Astrocyte of the cerebellum (primary cell): ENCODE measurements at regions not wholly inside any gene's neighbourhood (a gene's known extent, or its start where the extent isn't known, plus 50 kb on each side); places are given as distances from the start of the nearest gene placed in this dataset.
A peak's percentile ranks its signal among the peaks of the same experiment; 100 is the strongest.

Experiments used
- DNase-seq: peaks from one replicate; pipeline ENCODE4 v3.0.0-alpha.2; 2011; ENCODE audit warnings: low read depth
- H3K4me3 ChIP-seq: 2 replicates; pipeline ENCODE4 v1.5.1; 2011; ENCODE audit warnings: mild to moderate bottlenecking, low read depth, low read length, moderate library complexity
- CTCF ChIP-seq: IDR thresholded peaks from 2 replicates; pipeline ENCODE4 v1.5.1; 2012; ENCODE audit warnings: low read length, low read depth, moderate library complexity, mild to moderate bottlenecking; ENCODE audit errors: missing control alignments
- in situ Hi-C: cut with HindIII; loops from 2 replicates; pipeline ENCODE4 v1.10.0; 2017; ENCODE audit warnings: low sequenced_read_pairs

- no peak for TF ChIP-seq CTCF
- in situ Hi-C loops, result loop anchor here (5.0 kb wide), 1 partner anchor 106 kb away; no protein-coding TSS in a partner anchor
- DNase-seq, result no peak
- H3K4me3 ChIP-seq, result no peak overlapping the region
These were observed 234.6 kb upstream of the JUN start for GRCh38 chr1:59018446-59018845.

GRCh38 chr1:59018860-59019259, 235.0 kb upstream of the JUN start:
- in situ Hi-C loops, result loop anchor here (5.0 kb wide), 1 partner anchor 107 kb away; no protein-coding TSS in a partner anchor
- TF ChIP-seq CTCF, result no peak
- no peak overlapping the region for H3K4me3 ChIP-seq
- no peak for DNase-seq

- in situ Hi-C loops, result no loop called here
- DNase-seq, result peak; percentile 59
These were observed 236.5 kb upstream of the JUN start for GRCh38 chr1:59020151-59020997.

DNA sequence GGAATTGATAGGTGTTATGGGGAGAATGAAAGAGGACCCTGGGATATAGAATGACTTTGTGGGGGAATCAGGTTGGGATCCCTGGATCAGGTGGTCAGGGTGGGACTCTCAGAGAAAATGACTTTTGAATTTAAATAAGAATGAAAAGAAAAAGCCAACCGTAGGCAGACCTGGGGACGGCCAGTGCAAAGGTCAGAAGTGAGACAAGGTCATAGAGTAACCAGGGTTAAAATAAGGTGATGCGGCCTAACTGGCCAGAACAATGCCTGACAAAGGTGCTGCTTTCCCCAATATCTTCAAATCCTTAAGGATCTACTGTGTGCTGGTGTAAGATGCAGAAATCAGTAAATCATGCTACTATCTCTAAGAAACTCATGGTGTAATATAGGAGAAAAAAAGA, 238.4 kb upstream of the JUN start:
- no peak overlapping the region for H3K4me3 ChIP-seq
- in situ Hi-C loops, result no loop called here
- TF ChIP-seq CTCF, result no peak
- no peak for DNase-seq

More at GRCh38 chr1:59020151-59020997, 236.5 kb upstream of the JUN start:
- TF ChIP-seq CTCF, result no peak
- H3K4me3 ChIP-seq, result no peak overlapping the region

DNA sequence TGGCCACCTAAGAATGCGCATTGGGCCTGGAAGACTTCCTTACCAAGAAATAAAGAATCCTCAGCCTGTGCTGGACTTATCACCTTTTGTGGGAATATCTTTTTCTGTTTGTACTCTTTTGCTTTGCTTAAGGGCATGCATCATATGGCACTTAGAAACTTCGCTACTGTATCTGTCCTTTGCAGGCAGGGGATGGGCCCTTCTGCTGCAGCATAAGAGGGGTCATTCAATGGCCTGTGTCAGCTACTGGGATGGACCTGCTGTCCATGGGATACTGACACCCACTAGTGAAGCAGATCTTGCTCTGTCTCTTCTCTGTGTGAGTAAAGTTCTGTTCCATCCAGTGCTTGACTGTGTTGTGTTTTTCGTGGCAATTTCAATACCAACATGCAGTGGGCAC, 239.0 kb upstream of the JUN start:
- no peak for TF ChIP-seq CTCF
- H3K4me3 ChIP-seq, result no peak overlapping the region
- in situ Hi-C loops, result no loop called here
- no peak for DNase-seq

DNA sequence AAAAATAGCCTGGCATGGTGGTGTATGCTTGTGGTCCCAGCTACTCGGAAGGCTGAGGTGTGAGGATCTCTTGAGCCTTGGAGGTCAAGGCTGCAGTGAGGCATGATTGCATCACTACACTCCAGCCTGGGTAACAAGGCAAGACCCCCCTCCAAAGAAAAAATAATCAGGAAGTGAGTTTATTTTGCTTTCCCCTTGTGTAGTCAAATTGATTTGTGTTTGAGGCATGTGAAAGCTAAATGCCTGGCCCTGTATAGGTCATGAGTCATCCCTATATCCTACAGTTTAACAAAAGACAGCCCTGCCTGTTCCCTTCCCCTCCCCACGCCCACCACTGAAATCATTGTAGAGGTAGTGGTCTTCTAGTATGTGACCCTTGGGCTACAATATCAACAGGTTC, 241.4 kb upstream of the JUN start:
- no peak overlapping the region for H3K4me3 ChIP-seq
- in situ Hi-C loops, result no loop called here
- no peak for TF ChIP-seq CTCF
- DNase-seq, result no peak
